ENCODE measurements at regions not wholly inside any gene's neighbourhood (a gene's known extent, or its start where the extent isn't known, plus 50 kb on each side); places are given as distances from the start of the nearest gene placed in this dataset.
"Not testable (repeated sequence)": the region's sequence is repeated elsewhere in the genome, so short reads cannot be mapped to it uniquely, and the experiment has no call there.

- TF ChIP-seq EZH2phosphoT487 (IDR thresholded peaks at IDR 0.05; ENCODE audit: borderline replicate concordance, low read length) = no peak
- TF ChIP-seq, protein P1, sequence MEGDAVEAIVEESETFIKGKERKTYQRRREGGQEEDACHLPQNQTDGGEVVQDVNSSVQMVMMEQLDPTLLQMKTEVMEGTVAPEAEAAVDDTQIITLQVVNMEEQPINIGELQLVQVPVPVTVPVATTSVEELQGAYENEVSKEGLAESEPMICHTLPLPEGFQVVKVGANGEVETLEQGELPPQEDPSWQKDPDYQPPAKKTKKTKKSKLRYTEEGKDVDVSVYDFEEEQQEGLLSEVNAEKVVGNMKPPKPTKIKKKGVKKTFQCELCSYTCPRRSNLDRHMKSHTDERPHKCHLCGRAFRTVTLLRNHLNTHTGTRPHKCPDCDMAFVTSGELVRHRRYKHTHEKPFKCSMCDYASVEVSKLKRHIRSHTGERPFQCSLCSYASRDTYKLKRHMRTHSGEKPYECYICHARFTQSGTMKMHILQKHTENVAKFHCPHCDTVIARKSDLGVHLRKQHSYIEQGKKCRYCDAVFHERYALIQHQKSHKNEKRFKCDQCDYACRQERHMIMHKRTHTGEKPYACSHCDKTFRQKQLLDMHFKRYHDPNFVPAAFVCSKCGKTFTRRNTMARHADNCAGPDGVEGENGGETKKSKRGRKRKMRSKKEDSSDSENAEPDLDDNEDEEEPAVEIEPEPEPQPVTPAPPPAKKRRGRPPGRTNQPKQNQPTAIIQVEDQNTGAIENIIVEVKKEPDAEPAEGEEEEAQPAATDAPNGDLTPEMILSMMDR (IDR thresholded peaks at IDR 0.05; ENCODE audit: low read depth, low read length, poor library complexity, severe bottlenecking) = no peak
- Histone ChIP-seq H3F3A (ENCODE audit: control insufficient read depth, insufficient read depth) (no peaks in the 10 kb centered on the region), H3K27me3 (ENCODE audit: control insufficient read depth, low read length) (no peaks in the 10 kb centered on the region), H3K79me2 (ENCODE audit: control insufficient read depth, low read length) (no peaks in the 10 kb centered on the region), H3K36me3 (ENCODE audit: control insufficient read depth, low read length) (no peaks in the 10 kb centered on the region), H3K4me2 (ENCODE audit: low read length) (no peak overlapping the region), H3K4me1 (ENCODE audit: control insufficient read depth, low read length) (no peaks in the 10 kb centered on the region), H3K9me2 (replicated peaks; ENCODE audit: control insufficient read depth, low read length) (no peaks in the 10 kb centered on the region), H3K4me3 (ENCODE audit: low read length) (no peak overlapping the region), H3K9me3 (ENCODE audit: control insufficient read depth, insufficient read depth, low read length) (no peaks in the 10 kb centered on the region), H3K27ac (ENCODE audit: low read depth, low read length) (no peak overlapping the region), H4K20me1 (ENCODE audit: control insufficient read depth, insufficient read depth, low read depth, low read length) (no peaks in the 10 kb centered on the region)
Measured at GRCh38 chr3:193068365-193068764, 150.7 kb upstream of the MB21D2 start.

DNA sequence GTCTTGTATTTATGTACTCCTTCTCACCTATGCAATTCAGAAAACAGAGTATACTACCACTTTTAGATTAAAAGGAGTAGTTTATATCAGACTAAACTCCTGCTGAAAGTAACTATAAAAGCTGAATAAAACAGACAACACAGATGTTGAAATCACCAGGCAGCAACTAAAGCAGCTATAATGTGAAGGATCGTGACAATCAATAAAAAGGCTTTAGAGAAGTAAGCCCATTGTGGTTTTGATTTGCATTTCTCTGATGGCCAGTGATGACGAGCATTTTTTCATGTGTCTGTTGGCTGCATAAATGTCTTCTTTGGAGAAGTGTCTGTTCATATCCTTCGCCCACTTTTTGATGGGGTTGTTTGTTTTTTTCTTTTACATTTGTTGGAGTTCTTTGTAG lies 152.1 kb upstream of the MB21D2 start:
- not testable (repeated sequence) for H3K4me2 ChIP-seq (ENCODE audit: low read length); H3F3A ChIP-seq (ENCODE audit: control insufficient read depth, insufficient read depth); H4K20me1 ChIP-seq (ENCODE audit: control insufficient read depth, insufficient read depth, low read depth, low read length); H3K9me3 ChIP-seq (ENCODE audit: control insufficient read depth, insufficient read depth, low read length); H3K79me2 ChIP-seq (ENCODE audit: control insufficient read depth, low read length); H3K27me3 ChIP-seq (ENCODE audit: control insufficient read depth, low read length); H3K36me3 ChIP-seq (ENCODE audit: control insufficient read depth, low read length); H3K9me2 ChIP-seq (replicated peaks; ENCODE audit: control insufficient read depth, low read length); H3K27ac ChIP-seq (ENCODE audit: low read depth, low read length); H3K4me3 ChIP-seq (ENCODE audit: low read length); H3K4me1 ChIP-seq (ENCODE audit: control insufficient read depth, low read length)

DNA sequence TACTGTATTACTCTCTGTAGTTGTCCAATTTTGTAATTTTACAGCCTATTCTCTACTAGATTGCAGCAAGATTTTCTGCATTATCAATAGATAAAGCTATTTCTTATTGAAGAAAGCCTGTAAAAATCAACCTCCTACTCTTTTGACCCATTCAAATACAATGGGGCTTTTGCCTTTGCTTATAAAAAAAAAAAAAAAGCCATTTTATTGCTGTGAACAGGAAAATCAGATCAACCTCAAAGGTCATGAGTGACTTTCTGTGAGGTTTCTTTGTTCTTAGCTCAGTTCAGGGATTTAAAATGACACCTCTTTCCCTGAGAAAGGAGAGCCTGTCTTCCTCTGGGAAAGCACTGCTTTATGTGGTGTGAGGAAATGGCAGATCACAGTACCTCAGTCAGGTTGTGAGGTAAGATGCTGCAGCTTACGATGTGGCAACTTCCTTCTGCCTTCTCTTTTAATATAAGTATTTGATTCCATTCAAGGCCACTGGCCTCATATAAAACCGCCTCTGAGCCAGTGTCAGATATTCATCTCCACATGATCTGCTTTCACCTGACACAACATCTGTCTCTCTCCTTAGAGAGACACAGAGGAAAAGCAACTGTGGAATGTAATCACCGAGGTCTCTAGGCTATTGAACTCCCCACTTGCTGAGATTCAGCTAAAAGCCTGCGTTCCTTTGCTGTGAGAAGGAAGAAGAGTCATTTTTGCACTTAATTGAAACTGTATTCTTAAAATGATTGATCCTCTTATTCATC lies 161.5 kb upstream of the MB21D2 start:
- Histone ChIP-seq H3K36me3 (ENCODE audit: control insufficient read depth, low read length) (no peaks in the 10 kb centered on the region), H3K9me2 (replicated peaks; ENCODE audit: control insufficient read depth, low read length) (no peaks in the 10 kb centered on the region), H3K27me3 (ENCODE audit: control insufficient read depth, low read length) (no peaks in the 10 kb centered on the region), H4K20me1 (ENCODE audit: control insufficient read depth, insufficient read depth, low read depth, low read length) (no peaks in the 10 kb centered on the region), H3K79me2 (ENCODE audit: control insufficient read depth, low read length) (no peaks in the 10 kb centered on the region), H3K9me3 (ENCODE audit: control insufficient read depth, insufficient read depth, low read length) (no peaks in the 10 kb centered on the region), H3K27ac (ENCODE audit: low read depth, low read length) (no peak overlapping the region), H3K4me2 (ENCODE audit: low read length) (no peak overlapping the region), H3F3A (ENCODE audit: control insufficient read depth, insufficient read depth) (no peaks in the 10 kb centered on the region), H3K4me3 (ENCODE audit: low read length) (no peak overlapping the region), H3K4me1 (ENCODE audit: control insufficient read depth, low read length) (no peaks in the 10 kb centered on the region)
- TF ChIP-seq EZH2phosphoT487 (IDR thresholded peaks at IDR 0.05; ENCODE audit: borderline replicate concordance, low read length) = no peak
- TF ChIP-seq, protein P1 (IDR thresholded peaks at IDR 0.05; ENCODE audit: low read depth, low read length, poor library complexity, severe bottlenecking) = no peak

GRCh38 chr3:193080821-193081365 lies 160.1 kb upstream of the PLAAT1 start:
- Histone ChIP-seq H3K36me3 (ENCODE audit: control insufficient read depth, low read length) (no peaks in the 10 kb centered on the region), H4K20me1 (ENCODE audit: control insufficient read depth, insufficient read depth, low read depth, low read length) (no peaks in the 10 kb centered on the region), H3K4me3 (ENCODE audit: low read length) (no peak overlapping the region), H3K4me1 (ENCODE audit: control insufficient read depth, low read length) (no peaks in the 10 kb centered on the region), H3K9me3 (ENCODE audit: control insufficient read depth, insufficient read depth, low read length) (no peaks in the 10 kb centered on the region), H3K79me2 (ENCODE audit: control insufficient read depth, low read length) (no peaks in the 10 kb centered on the region), H3K4me2 (ENCODE audit: low read length) (no peak overlapping the region), H3F3A (ENCODE audit: control insufficient read depth, insufficient read depth) (no peaks in the 10 kb centered on the region), H3K27ac (ENCODE audit: low read depth, low read length) (no peak overlapping the region), H3K27me3 (ENCODE audit: control insufficient read depth, low read length) (no peaks in the 10 kb centered on the region), H3K9me2 (replicated peaks; ENCODE audit: control insufficient read depth, low read length) (no peaks in the 10 kb centered on the region)
- TF ChIP-seq, protein P1 (IDR thresholded peaks at IDR 0.05; ENCODE audit: low read depth, low read length, poor library complexity, severe bottlenecking) = no peak
- TF ChIP-seq EZH2phosphoT487 (IDR thresholded peaks at IDR 0.05; ENCODE audit: borderline replicate concordance, low read length) = no peak
